ENCODE measurements at regions not wholly inside any gene's neighbourhood (a gene's known extent, or its start where the extent isn't known, plus 50 kb on each side); places are given as distances from the start of the nearest gene placed in this dataset.

DNA sequence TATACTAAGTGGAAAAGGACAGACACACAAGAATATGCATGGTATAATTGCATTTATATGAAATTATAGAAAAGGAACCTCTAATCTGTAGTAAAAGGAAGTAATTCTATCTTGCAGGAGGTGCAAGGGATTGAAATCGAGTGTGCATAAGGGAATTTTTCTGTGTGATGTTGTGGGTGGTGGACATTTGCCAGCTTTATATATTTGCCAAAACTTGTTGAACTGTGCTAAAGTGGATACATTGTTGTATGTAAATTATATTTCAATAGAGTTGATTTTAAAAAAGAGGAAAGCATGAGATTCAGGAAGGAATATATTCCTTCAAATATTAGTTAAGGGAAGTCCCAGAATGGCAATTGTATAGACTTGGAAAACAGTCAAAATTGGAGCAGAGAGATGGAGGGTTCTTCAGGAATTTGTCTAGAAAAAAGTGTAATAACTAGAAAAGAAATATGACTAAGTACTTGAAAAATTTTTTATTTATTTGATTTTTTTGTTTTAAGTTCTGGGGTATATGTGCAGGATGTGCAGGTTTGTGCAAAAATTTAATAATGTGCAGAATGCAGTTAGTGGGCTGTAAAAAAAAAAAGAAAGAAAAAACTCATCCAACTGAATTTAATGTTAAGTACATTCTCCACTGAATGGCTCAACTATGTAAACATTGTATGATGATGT lies 96.1 kb downstream of the ARL4A start:
- DNase-seq (ENCODE audit: low spot score), result no peak

DNA sequence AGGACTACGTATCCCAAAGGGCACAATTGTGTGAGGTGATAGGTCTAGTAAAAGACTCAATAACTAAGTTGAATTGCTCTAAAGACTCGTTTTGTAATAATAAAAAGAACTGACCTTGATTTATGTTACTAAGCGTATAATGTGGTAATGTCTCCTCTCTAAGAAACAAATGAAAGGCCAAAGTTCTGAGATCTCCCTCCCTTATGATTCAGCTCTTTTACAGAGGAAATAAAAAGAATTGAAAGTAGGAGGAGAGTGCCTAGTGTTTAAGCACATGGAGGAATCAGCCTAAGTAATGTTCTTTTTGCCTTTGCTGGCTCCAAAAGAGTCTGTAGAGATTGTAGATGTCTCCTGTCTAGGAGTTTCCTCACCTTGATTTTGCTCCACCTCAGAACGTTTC lies 98.0 kb downstream of the ARL4A start:
- no peak for DNase-seq (ENCODE audit: low spot score)

DNA sequence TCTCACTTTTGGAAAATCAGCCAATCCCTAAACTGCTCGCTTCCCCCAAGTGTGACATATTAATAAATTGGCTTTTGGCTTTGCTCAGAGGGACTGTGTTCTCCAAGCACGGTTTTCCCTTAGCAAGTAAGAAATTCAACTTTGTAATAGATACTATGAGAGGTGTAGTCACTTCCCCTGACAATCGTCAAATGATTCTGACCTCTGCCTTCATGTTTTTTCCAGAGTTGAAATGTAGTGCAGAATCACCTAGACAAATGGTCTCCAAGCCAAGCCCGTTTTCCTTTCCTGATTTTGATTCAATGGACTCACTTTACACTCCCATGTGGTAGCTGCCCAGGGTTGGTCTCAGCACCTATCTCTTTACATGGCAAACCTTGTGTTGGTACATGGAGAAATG lies 99.1 kb downstream of the ARL4A start:
- no peak for DNase-seq (ENCODE audit: low spot score)

DNA sequence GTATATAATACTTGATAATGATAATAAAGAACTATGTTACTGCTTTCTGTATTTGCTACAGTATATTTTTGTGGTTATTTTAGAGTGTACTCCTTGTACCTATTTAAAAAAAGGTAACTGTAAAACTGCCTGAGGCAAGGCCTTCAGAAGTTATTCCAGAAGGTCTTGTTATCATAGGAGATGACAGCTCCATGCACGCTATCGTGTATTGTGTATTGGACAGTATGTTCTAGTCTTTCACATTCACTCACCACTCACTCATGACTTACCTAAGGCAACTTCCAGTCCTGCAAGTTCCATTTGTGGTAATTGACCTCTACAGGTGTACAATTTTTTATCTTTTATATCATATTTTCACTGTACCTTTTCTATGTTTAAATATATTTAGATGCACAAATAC lies 100.7 kb downstream of the ARL4A start:
- DNase-seq (ENCODE audit: low spot score), result no peak

DNA sequence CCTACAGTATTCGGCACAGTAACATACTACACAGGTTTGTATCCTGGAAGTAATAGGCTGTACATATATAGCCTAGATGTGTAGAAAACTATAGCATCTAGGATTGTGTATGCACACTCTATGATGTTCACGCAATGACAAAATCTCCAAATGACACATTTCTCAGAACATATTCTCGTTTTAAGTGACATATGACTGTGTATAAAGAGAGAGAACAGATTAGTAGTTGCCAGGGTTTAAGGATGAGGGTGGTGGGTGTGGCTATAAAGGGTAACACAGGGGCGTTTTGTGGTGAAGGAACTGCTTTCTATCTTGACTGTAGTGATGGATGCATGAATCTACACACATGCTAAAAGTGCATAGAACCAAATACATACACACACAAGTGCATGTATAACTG lies 101.2 kb downstream of the ARL4A start:
- no peak for DNase-seq (ENCODE audit: low spot score)

DNA sequence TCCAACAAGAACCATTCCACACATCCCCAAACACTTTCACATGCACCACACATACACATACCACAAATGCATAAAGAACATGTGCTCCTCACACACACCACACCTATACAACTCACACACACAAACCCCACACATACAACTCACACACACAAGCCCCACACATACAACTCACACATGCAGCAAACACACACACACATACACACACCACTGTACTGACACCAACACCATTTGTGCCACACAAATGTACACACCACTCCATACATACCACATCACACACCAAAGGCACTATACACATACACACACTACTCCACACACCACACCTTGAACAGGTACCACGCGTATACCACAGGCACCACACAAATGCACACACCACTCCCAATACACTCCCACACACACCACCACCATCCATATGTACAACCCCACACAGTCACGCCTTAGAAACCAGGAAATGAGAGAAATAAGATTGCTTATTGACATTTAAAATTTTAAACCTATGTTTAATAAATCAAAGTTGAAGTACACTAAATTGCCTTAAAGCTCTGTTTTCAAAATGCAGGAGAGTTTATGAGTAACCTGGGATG lies 107.4 kb downstream of the ARL4A start:
- no peak for DNase-seq (ENCODE audit: low spot score)

DNA sequence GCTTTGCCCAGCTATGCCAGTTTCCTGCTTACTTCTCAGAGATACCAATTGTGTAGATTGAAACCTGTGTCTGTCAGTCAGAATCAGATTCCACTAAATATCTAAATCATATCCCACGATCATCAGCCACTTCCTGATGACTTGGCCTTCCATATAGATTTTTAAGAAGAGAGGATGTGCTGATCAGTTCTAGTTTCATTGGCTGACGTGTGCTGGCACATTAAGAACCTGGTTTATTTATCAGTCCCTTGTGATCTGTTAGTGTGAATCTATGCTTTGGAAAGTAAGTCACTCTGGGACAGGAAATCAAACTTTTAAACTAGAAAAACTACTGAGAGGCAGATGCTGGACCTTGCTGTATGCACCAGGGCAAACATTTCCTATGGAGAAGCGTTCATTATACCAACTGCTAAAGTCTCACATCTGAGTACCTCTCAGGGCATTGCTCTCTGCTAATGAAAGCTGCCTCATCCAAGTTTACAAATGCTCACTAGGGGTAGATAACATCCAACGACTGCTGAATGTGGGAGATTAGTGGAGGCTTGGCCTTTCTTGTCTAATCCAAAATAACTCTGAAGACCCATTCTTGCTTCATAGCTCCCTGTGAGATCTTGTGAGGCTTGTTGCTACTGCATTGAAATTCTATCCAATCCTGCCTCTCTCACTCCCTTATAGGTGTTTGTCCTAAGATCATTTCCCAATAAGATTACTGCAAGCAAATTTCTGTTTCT lies 109.1 kb downstream of the ARL4A start:
- DNase-seq (ENCODE audit: low spot score), result no peak

DNA sequence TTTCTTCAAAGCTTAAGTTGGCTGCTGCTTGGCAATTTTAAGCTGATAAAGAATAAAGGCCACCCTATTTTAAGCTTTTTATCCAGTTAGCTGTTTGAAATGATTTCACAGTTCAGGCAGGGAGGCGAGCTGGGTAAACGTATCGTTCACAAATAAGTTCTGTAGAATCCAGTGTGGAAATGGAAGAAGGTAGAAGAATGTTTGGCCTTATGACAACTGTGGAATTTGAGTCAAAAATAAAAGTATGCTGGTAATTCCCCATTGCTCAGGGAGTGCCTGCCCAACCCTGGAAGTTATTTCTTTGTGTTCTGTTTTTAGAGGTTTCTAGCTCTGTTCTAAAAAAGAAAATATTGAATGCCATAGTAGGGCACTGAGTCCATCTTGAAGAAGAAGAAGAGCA lies 113.1 kb downstream of the ARL4A start:
- DNase-seq (ENCODE audit: low spot score), result no peak

DNA sequence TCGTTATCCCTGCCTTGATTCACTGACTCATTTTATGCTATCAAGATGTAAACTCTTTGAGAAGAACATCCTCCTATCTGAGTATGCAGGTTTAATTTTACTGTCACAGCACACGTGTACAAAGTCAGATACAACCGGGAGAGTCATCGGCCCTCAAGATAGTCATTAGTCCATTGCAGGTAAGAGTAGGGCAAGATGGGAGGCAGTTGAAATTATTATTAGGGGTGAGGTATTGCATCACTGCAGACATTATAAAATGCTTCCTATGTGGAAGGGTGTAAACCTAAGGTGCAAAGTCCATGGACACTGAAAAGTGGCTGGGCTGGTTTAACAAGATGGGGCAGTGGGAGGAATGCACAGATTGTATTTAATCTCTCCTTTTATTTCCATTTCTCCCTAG lies 113.7 kb downstream of the ARL4A start:
- no peak for DNase-seq (ENCODE audit: low spot score)

DNA sequence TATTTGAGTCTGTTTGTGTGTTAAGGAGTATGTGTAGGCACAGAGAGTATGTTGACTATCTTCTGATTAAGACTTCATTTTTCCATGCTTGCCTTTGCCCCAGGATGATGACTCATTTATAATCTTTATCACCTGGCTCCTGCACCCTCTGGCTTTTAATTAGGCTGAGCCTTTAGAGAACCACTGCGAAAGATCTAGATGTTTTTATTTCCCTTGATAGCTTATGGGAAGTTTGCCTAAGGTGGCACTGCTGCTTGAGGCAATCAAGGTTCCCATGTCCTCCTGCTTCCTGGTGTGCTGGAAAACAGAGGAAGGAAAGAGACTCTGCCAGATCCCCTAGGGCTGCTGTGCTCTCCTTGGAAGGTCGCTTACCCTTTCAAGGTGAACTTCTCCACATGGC lies 114.6 kb downstream of the ARL4A start:
- no peak for DNase-seq (ENCODE audit: low spot score)

DNA sequence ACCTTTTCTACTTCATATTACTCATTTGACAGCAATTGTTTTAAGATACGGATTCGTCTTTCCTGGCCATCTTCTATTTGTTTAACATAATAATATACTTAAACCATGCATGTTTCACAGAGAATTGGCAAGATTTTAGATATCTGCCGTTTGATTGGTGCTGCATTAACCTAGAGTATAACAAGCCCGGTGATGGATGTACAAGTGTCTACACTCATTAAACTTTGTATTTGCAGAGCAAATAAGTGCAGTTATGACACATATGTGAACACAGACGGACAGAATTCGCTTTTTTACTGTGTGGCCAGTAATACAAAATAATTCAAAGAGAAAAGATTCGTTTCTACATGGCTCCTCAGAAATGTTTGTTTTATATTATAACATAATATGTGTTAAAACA lies 116.1 kb downstream of the ARL4A start:
- DNase-seq (ENCODE audit: low spot score), result no peak

DNA sequence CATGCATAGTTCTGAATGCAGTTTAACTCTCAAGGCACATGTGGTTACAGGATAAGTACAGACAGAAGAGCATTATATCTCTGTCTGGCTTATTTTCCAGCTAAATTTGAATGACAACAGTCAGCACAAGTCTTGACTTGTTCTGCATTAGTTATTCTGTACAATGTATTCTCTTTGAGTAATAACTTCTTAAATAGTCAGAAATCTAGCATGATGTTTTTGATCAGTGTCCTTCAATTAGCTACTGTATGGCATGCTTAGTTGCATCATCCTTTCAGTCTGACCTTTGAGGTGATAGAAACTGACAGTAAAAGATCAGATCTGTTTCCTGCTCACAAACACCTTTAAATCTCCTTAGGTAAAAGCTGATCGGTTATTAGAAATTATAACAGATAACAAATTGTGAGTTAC lies 118.1 kb downstream of the ARL4A start:
- DNase-seq (ENCODE audit: low spot score), result no peak

DNA sequence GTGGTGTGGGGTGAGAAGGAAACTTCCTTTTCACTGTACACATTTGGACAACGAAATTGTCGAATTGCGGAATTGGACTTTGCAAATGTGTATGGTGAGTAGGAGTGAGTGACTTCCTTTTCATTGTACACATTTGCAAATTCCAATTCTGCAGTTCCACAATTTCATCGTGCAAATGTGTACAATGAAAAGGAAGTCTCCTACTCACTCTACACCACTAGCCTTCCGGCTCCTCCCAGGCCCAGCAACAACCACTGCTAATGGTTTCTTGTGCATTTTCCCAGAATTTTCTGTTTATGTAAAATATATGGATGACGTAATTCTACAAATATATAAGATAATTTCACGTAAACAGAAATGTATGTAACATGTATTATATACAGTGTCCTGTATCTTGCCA lies 118.5 kb downstream of the ARL4A start:
- DNase-seq (ENCODE audit: low spot score), result no peak

DNA sequence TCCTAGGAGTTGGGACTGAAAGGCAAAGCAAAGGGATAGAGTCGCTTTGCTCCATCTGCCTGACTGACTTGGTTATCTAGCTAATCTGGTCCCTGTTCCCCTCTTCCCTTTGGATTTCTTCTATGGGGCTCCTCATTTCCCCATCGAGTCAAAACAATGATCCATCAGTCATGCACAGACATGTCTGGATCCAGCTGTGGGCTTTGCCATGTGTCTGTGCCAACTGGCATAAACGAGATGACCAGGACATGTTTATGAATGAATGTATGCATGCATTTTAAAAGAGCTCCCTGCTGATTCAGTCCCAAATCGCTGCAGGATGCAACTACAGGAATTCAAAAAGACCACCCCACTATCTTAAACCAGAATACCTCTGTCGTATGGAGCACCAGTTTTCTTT lies 122.0 kb downstream of the ARL4A start:
- no peak for DNase-seq (ENCODE audit: low spot score)

DNA sequence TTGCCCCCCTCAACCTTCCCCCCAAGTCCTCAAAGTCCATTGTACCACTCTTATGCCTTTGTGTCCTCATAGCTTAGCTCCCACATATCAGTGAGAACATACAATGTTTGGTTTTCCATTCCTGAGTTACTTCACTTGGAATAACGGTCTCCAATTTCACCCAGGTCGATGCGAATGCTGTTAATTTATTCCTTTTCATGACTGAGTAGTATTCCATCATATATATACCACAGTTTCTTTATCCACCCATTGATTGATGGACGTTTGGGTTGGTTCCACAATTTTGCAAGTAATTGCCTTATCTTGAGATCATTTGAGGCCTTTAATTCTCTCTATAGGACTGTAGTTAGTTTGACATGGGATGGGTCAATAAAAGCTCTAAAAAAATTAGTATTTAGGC lies 124.7 kb downstream of the ARL4A start:
- DNase-seq (ENCODE audit: low spot score), result no peak

DNA sequence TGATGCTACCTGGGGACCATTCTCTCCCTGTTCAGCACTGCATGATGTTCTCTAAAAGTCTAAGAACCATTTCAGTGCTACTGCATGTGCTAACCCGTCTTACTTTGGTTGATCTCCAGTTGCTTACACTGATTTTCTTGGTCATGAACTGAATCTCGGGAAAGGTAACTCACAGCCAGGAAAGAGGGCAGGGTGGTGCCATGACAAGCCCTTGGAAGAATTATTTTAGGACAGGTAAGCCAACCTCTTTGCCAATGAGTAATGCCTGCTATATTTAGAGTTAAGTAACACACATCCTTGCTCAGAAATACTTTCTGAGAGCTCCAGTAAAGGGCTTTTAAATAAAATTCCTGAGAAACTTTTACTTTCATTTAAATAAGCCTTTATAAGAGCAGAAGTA lies 126.7 kb downstream of the ARL4A start:
- DNase-seq (ENCODE audit: low spot score), result no peak

DNA sequence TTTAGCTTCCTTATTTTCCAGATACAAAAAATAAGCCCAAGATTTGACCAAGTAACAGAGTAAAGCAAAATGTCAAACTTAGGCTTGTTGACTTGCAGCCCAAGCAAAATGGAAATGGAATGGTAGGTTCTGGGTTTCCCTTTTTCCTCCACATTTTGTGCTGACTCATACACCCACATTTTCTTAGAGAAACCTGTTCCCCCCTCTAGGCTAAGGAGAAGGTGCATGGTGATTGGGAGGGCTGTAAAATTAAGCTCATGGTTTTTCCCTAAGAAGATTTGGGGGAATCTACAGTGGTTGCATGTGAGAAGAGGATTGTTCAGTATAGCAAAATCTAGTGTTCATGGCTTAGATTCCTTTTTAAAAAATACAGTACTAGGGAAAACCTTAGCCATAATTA lies 127.4 kb downstream of the ARL4A start:
- DNase-seq (ENCODE audit: low spot score), result no peak

DNA sequence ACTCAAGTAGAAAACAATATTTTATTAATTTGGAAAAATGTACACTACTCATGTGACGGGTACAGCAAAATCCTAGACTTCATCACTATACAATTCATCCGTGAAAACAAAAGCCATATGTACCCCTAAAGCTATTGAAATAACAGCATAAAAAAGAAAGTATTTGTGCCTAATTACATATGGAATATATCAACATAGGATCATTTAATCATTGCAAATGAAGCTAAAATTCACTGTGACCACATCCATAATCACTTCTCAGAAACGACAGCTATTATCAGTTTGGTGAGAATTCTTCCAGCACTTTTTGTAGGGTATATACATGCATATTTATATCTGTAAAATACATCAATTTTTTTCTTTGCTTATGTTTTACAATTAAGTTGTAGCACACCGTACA lies 128.0 kb downstream of the ARL4A start:
- no peak for DNase-seq (ENCODE audit: low spot score)

DNA sequence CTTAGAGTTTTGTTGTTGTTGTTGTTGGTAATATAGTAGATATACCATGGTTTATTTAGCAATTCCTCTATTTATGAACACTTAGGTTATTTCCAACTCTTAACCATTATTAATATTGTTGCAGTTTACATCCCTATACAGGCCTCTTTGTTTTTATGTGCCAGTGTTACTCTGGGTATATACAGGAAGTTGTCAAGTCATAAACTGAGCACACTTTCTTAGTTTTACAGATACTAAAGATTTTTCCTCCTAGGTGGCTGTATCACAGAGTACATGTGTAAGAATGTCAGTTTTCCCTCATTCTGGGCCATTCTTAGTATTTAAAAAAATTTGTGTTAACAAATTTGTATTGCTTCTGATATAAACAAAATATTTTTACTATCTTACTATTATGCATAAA lies 128.4 kb downstream of the ARL4A start:
- no peak for DNase-seq (ENCODE audit: low spot score)

DNA sequence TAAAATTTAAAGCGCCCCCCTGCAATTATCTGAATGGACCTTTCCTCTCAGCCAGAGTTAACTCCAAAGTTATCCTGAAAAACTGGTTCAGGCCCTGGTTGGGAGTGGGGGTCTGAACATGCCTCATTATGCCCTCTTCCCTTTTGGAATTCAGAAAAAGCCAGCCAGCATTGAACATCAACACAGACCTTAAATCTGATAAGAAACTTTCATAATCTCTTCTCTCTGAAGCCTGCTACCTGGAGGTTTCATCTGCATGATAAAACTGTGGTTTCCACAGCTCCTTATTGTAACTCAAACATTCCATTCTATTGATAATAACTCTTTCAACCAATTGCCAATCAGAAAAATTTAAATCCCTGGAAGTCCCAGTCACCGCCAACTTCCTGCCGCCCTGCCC lies 133.3 kb downstream of the ARL4A start:
- no peak for DNase-seq (ENCODE audit: low spot score)

DNA sequence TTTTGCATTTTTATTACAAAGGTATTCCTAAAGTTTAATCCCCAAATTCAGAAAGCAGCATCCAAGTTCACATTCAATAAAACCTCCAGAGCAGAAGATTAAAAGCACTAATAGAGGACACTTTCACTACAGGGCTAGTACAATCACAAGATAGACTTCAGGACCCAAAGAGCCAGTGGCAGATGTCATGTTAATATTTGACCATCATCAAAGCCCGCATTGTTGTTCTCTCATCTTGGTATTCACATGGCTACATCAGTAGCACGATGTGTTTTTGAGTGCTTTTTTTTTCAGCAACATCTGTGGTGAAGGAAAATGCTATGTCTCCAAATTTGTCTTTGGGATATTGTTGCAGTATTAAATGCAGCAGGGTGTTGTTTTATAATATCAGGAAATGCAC lies 134.3 kb downstream of the ARL4A start:
- no peak for DNase-seq (ENCODE audit: low spot score)

DNA sequence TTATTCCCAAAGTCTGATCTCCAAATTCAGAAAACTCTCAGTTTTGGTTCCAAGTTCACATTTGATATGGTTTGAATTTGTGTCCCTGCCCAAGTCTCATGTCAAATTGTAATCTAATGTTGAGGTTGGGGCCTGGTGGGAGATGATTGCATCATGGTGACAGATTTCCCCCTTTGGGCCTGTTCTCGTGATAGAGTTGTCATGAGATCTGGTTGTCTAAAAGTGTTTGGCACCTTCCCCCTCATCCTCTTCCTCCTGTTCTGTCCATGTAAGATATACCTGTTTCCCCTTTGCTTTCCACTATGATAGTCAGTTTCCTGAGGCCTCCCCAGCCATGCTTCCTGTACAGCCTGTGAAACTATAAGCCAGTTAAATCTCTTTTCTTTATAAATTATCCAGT lies 138.6 kb downstream of the ARL4A start:
- DNase-seq (ENCODE audit: low spot score), result no peak

DNA sequence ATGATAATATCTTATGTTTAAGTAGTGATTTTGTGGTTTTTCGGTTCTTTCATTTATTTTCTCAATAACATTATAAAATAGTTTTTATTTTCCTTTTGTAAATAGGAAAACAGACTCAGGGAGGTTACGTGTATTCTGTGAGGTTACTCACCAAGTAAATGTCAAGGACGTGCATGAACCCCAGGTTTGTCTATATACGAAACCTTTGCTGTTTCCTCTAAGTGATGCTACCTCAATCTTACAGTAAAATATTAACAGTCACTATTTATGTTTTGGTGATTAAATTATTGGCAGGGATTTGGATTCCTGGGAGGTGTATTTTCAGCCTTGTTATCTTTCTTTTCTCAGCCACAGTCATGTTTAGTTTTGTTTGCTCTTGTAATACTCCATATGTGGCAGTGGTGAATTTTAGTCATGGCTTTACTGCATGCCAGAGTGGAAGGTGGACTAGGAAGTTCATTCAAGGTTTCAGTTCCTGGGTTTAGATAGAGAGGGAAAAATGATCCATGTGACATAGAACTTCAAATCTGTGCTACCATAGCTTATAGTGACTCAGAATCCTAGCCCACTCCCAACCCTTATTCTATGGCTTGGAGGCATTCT lies 139.9 kb downstream of the ARL4A start:
- DNase-seq (ENCODE audit: low spot score), result no peak
